NCI-H146 (cell line): ENCODE measurements at regions not wholly inside any gene's neighbourhood (a gene's known extent, or its start where the extent isn't known, plus 50 kb on each side); places are given as distances from the start of the nearest gene placed in this dataset.
"Not testable (repeated sequence)": the region's sequence is repeated elsewhere in the genome, so short reads cannot be mapped to it uniquely, and the experiment has no call there.

Source experiments
- DNase-seq: peaks from one replicate; lab custom pipeline; 2025; lab: John Stamatoyannopoulos, UW

- DNase-seq: peak; percentile 21
Observed at GRCh38 chr11:71638801-71639519, 56.3 kb upstream of the KRTAP5-11 start.

GRCh38 chr11:71639520-71639849, 56.8 kb upstream of the KRTAP5-11 start:
- DNase-seq: not testable (repeated sequence)

GRCh38 chr11:71639916-71640315, 57.2 kb upstream of the KRTAP5-11 start:
- DNase-seq: not testable (repeated sequence)

- DNase-seq: not testable (repeated sequence)
Observed at GRCh38 chr11:71647078-71647477, 64.4 kb upstream of the KRTAP5-11 start.

GRCh38 chr11:71652998-71653397, 70.3 kb upstream of the KRTAP5-11 start:
- DNase-seq: not testable (repeated sequence)

- DNase-seq: not testable (repeated sequence)
Observed at GRCh38 chr11:71654423-71654822, 71.7 kb upstream of the KRTAP5-11 start.

- DNase-seq: not testable (repeated sequence)
Observed at GRCh38 chr11:71655041-71655440, 72.4 kb upstream of the KRTAP5-11 start.

GRCh38 chr11:71656513-71656912, 73.8 kb upstream of the KRTAP5-11 start:
- DNase-seq: not testable (repeated sequence)

- DNase-seq: not testable (repeated sequence)
Observed at GRCh38 chr11:71664941-71665340, 82.3 kb upstream of the KRTAP5-11 start.

- not testable (repeated sequence) for DNase-seq
Observed at GRCh38 chr11:71698110-71698509, 115.4 kb upstream of the KRTAP5-11 start.

GRCh38 chr11:71698961-71699360, 116.3 kb upstream of the KRTAP5-11 start:
- not testable (repeated sequence) for DNase-seq

GRCh38 chr11:71701435-71702291, 119.0 kb upstream of the KRTAP5-11 start:
- DNase-seq: not testable (repeated sequence)

GRCh38 chr11:71705086-71705737, 122.5 kb upstream of the KRTAP5-11 start:
- DNase-seq: not testable (repeated sequence)

GRCh38 chr11:71705738-71706432, 123.2 kb upstream of the KRTAP5-11 start:
- not testable (repeated sequence) for DNase-seq

- DNase-seq: not testable (repeated sequence)
Observed at GRCh38 chr11:71707083-71707482, 124.4 kb upstream of the KRTAP5-11 start.

GRCh38 chr11:71709541-71709940, 123.5 kb upstream of the DEFB108B start:
- DNase-seq: not testable (repeated sequence)

GRCh38 chr11:71710171-71710671, 122.8 kb upstream of the DEFB108B start:
- DNase-seq: not testable (repeated sequence)

GRCh38 chr11:71710701-71711385, 122.2 kb upstream of the DEFB108B start:
- DNase-seq: not testable (repeated sequence)

GRCh38 chr11:71712350-71712749, 120.7 kb upstream of the DEFB108B start:
- DNase-seq: not testable (repeated sequence)

GRCh38 chr11:71712846-71713245, 120.2 kb upstream of the DEFB108B start:
- DNase-seq: not testable (repeated sequence)

GRCh38 chr11:71714510-71714909, 118.5 kb upstream of the DEFB108B start:
- not testable (repeated sequence) for DNase-seq
